GM12878 (cell line): ENCODE measurements at regions not wholly inside any gene's neighbourhood (a gene's known extent, or its start where the extent isn't known, plus 50 kb on each side); places are given as distances from the start of the nearest gene placed in this dataset.
A peak's percentile ranks its signal among the peaks of the same experiment; 100 is the strongest.

Experiments used
- ATF7 ChIP-seq: fragments of 450-650 bp; IDR thresholded peaks from 2 replicates; pipeline ENCODE4 v1.6.1; 2016; ENCODE audit warnings: low read depth, mild to moderate bottlenecking
- CEBPB ChIP-seq, 2 experiments: fragments of 150-350 bp in 1 of 2; IDR thresholded peaks; 2 replicates each; pipeline ENCODE4 v1.6.1; 2012 to 2014; ENCODE audit warnings: low read depth in 2 of 2, low read length in 2 of 2, borderline replicate concordance in 1 of 2, inconsistent platforms in 1 of 2
- NKRF ChIP-seq: fragments of 450-650 bp; conservative IDR thresholded peaks from 2 replicates; pipeline ENCODE4 v1.6.1; 2017; ENCODE audit warnings: mild to moderate bottlenecking, moderate library complexity
- RELA ChIP-seq: fragments of 450-650 bp; IDR thresholded peaks from 2 replicates; pipeline ENCODE4 v1.8.0; 2014; ENCODE audit warnings: borderline replicate concordance; ENCODE audit not compliant: partially characterized antibody
- SRF ChIP-seq, 2 experiments: IDR thresholded peaks; 2 replicates each; pipeline ENCODE4 v1.6.1; 2011; ENCODE audit warnings: low read depth in 2 of 2, low read length in 2 of 2, mild to moderate bottlenecking in 1 of 2, moderate library complexity in 1 of 2
- TF ChIP-seq, protein P1 (sequence below): IDR thresholded peaks from 2 replicates; pipeline ENCODE4 v1.6.1; 2012; ENCODE audit warnings: low read length, inconsistent platforms
- TF ChIP-seq, protein P2 (sequence below): fragments of 450-650 bp; IDR thresholded peaks from 2 replicates; pipeline ENCODE4 v1.6.1; 2017; ENCODE audit warnings: mild to moderate bottlenecking, moderate library complexity

- TF ChIP-seq, protein P1, sequence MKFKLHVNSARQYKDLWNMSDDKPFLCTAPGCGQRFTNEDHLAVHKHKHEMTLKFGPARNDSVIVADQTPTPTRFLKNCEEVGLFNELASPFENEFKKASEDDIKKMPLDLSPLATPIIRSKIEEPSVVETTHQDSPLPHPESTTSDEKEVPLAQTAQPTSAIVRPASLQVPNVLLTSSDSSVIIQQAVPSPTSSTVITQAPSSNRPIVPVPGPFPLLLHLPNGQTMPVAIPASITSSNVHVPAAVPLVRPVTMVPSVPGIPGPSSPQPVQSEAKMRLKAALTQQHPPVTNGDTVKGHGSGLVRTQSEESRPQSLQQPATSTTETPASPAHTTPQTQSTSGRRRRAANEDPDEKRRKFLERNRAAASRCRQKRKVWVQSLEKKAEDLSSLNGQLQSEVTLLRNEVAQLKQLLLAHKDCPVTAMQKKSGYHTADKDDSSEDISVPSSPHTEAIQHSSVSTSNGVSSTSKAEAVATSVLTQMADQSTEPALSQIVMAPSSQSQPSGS: peak; percentile 23; the same call in 1 of the 2 replicates
- no peak for TF ChIP-seq RELA
- no peak for TF ChIP-seq CEBPB (IDR thresholded peaks at IDR 0.05; ENCODE audit: borderline replicate concordance in 1 of 2, low read depth in 2 of 2, low read length in 2 of 2)
- peak; percentile 47 for TF ChIP-seq ATF7
- no peak for TF ChIP-seq NKRF
- TF ChIP-seq SRF (IDR thresholded peaks at IDR 0.05; ENCODE audit: low read depth in 2 of 2, low read length in 2 of 2): no peak
- TF ChIP-seq, protein P2, sequence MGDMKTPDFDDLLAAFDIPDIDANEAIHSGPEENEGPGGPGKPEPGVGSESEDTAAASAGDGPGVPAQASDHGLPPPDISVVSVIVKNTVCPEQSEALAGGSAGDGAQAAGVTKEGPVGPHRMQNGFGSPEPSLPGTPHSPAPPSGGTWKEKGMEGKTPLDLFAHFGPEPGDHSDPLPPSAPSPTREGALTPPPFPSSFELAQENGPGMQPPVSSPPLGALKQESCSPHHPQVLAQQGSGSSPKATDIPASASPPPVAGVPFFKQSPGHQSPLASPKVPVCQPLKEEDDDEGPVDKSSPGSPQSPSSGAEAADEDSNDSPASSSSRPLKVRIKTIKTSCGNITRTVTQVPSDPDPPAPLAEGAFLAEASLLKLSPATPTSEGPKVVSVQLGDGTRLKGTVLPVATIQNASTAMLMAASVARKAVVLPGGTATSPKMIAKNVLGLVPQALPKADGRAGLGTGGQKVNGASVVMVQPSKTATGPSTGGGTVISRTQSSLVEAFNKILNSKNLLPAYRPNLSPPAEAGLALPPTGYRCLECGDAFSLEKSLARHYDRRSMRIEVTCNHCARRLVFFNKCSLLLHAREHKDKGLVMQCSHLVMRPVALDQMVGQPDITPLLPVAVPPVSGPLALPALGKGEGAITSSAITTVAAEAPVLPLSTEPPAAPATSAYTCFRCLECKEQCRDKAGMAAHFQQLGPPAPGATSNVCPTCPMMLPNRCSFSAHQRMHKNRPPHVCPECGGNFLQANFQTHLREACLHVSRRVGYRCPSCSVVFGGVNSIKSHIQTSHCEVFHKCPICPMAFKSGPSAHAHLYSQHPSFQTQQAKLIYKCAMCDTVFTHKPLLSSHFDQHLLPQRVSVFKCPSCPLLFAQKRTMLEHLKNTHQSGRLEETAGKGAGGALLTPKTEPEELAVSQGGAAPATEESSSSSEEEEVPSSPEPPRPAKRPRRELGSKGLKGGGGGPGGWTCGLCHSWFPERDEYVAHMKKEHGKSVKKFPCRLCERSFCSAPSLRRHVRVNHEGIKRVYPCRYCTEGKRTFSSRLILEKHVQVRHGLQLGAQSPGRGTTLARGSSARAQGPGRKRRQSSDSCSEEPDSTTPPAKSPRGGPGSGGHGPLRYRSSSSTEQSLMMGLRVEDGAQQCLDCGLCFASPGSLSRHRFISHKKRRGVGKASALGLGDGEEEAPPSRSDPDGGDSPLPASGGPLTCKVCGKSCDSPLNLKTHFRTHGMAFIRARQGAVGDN: no peak
Measured at GRCh38 chr3:72134989-72135451, 350.1 kb upstream of the PROK2 start (continued).
